HEK293 (cell line): ENCODE measurements at regions not wholly inside any gene's neighbourhood (a gene's known extent, or its start where the extent isn't known, plus 50 kb on each side); places are given as distances from the start of the nearest gene placed in this dataset.

Experiments used
- CTCF ChIA-PET: fragments of 350-600 bp; formaldehyde crosslinking; extraction: SDS; loops from one replicate; lab custom pipeline; 2021; ENCODE audit warnings: antibody characterized with exemption; lab: Yijun Ruan, JAX
- POLR2A ChIA-PET: fragments of 300-600 bp; formaldehyde crosslinking; extraction: SDS; loops from one replicate; lab custom pipeline; 2020; ENCODE audit warnings: antibody characterized with exemption, inconsistent platforms; lab: Yijun Ruan, JAX
- H3K27ac ChIP-seq: fragments of 200-500 bp; sonication (Bioruptor generic); 2 replicates; pipeline ENCODE4 v1.5.1; 2014; ENCODE audit warnings: low read depth, low read length, control low read depth, inconsistent platforms; ENCODE audit errors: extremely low read depth
- H3K36me3 ChIP-seq, 2 experiments: fragments of 200-500 bp in 1 of 2; sonication (Bioruptor generic) in 1 of 2; 1 replicate in 1 of 2; 2 replicates in 1 of 2; pipeline ENCODE4 v1.5.1; 2014 to 2017; ENCODE audit warnings: inconsistent platforms in 2 of 2, low read length in 2 of 2; ENCODE audit not compliant: control insufficient read depth in 2 of 2, insufficient read depth in 1 of 2
- H3K4me1 ChIP-seq: fragments of 200-500 bp; sonication (Bioruptor generic); 2 replicates; pipeline ENCODE4 v1.5.1; 2014; ENCODE audit warnings: mild to moderate bottlenecking, low read length, inconsistent platforms; ENCODE audit not compliant: control insufficient read depth, insufficient read depth
- H3K4me3 ChIP-seq: 2 replicates; pipeline ENCODE4 v1.5.1; 2011; ENCODE audit warnings: low read depth, mild to moderate bottlenecking, control low read depth, low read length, moderate library complexity
- H3K9me3 ChIP-seq: fragments of 200-500 bp; sonication (Bioruptor generic); 2 replicates; pipeline ENCODE4 v1.5.1; 2014; ENCODE audit warnings: low read depth, low read length, inconsistent platforms; ENCODE audit not compliant: control insufficient read depth, insufficient read depth
- BCL11B ChIP-seq: fragments of 450-650 bp; formaldehyde crosslinking; IDR thresholded peaks from 2 replicates; pipeline ENCODE4 v1.5.1; 2016; ENCODE audit warnings: low read depth, missing biosample characterization, missing genetic modification characterization
- EGR2 ChIP-seq: fragments of 450-650 bp; formaldehyde crosslinking; IDR thresholded peaks from 2 replicates; pipeline ENCODE4 v1.5.1; 2016; ENCODE audit warnings: low read depth, missing biosample characterization, missing genetic modification characterization
- IKZF3 ChIP-seq: fragments of 450-650 bp; IDR thresholded peaks from 2 replicates; pipeline ENCODE4 v1.5.0; 2018; ENCODE audit warnings: missing biosample characterization, mild to moderate bottlenecking, missing genetic modification characterization, moderate library complexity
- KLF1 ChIP-seq: fragments of 450-650 bp; formaldehyde crosslinking; IDR thresholded peaks from 2 replicates; pipeline ENCODE4 v1.5.1; 2016; ENCODE audit warnings: missing biosample characterization, missing genetic modification characterization
- SCRT2 ChIP-seq: fragments of 450-650 bp; formaldehyde crosslinking; IDR thresholded peaks from 2 replicates; pipeline ENCODE4 v1.5.1; 2016; ENCODE audit warnings: missing biosample characterization, missing genetic modification characterization
- ZBTB17 ChIP-seq: fragments of 450-650 bp; formaldehyde crosslinking; IDR thresholded peaks from 2 replicates; pipeline ENCODE4 v1.5.1; 2016; ENCODE audit warnings: missing biosample characterization, missing genetic modification characterization
- ZBTB7A ChIP-seq: fragments of 450-650 bp; formaldehyde crosslinking; IDR thresholded peaks from 2 replicates; pipeline ENCODE4 v1.5.1; 2016; ENCODE audit warnings: low read depth, missing biosample characterization, missing genetic modification characterization
- ZIC2 ChIP-seq: fragments of 450-650 bp; formaldehyde crosslinking; IDR thresholded peaks from 2 replicates; pipeline ENCODE4 v1.5.1; 2016; ENCODE audit warnings: missing biosample characterization, missing genetic modification characterization
- ZNF280C ChIP-seq: fragments of 450-650 bp; formaldehyde crosslinking; IDR thresholded peaks from 2 replicates; pipeline ENCODE4 v1.5.1; 2016; ENCODE audit warnings: missing biosample characterization, missing genetic modification characterization
- ZNF341 ChIP-seq: fragments of 450-650 bp; formaldehyde crosslinking; IDR thresholded peaks from 2 replicates; pipeline ENCODE4; 2016; ENCODE audit warnings: low read depth, missing biosample characterization, missing genetic modification characterization
- ZNF518A ChIP-seq: fragments of 450-650 bp; formaldehyde crosslinking; conservative IDR thresholded peaks from 2 replicates; pipeline ENCODE4 v1.5.1; 2016; ENCODE audit warnings: low read depth, missing biosample characterization, missing genetic modification characterization
- ZNF529 ChIP-seq: fragments of 450-650 bp; formaldehyde crosslinking; IDR thresholded peaks from 2 replicates; pipeline ENCODE4 v1.5.1; 2017; ENCODE audit warnings: missing genetic modification characterization, missing biosample characterization; ENCODE audit not compliant: insufficient replicate concordance
- ZNF555 ChIP-seq: fragments of 450-650 bp; formaldehyde crosslinking; conservative IDR thresholded peaks from 2 replicates; pipeline ENCODE4 v1.5.1; 2017; ENCODE audit warnings: missing biosample characterization, mild to moderate bottlenecking, missing genetic modification characterization, inconsistent platforms
- ZNF596 ChIP-seq: fragments of 450-650 bp; IDR thresholded peaks from 2 replicates; pipeline ENCODE4 v1.5.0; 2018; ENCODE audit warnings: missing biosample characterization, mild to moderate bottlenecking, missing genetic modification characterization, moderate library complexity
- ZNF692 ChIP-seq: fragments of 450-650 bp; formaldehyde crosslinking; IDR thresholded peaks from 2 replicates; pipeline ENCODE4 v1.5.1; 2016; ENCODE audit warnings: missing biosample characterization, missing genetic modification characterization
- ZNF76 ChIP-seq: fragments of 450-650 bp; formaldehyde crosslinking; IDR thresholded peaks from 2 replicates; pipeline ENCODE4; 2016; ENCODE audit warnings: low read depth, missing biosample characterization, missing genetic modification characterization, borderline replicate concordance
- ZNF830 ChIP-seq: fragments of 450-650 bp; IDR thresholded peaks from 2 replicates; pipeline ENCODE4 v1.5.0; 2018; ENCODE audit warnings: missing biosample characterization, missing genetic modification characterization, low read depth, mild to moderate bottlenecking, moderate library complexity
- TF ChIP-seq, protein P1 (sequence below): fragments of 450-650 bp; formaldehyde crosslinking; IDR thresholded peaks from 2 replicates; pipeline ENCODE4 v1.5.1; 2016; ENCODE audit warnings: missing biosample characterization, missing genetic modification characterization
- TF ChIP-seq, protein P2 (sequence below): fragments of 450-650 bp; formaldehyde crosslinking; IDR thresholded peaks from 2 replicates; pipeline ENCODE4 v1.5.1; 2016; ENCODE audit warnings: missing biosample characterization, missing genetic modification characterization
- TF ChIP-seq, protein P3 (sequence below): fragments of 450-650 bp; formaldehyde crosslinking; conservative IDR thresholded peaks from 2 replicates; pipeline ENCODE4 v1.5.1; 2016; ENCODE audit warnings: low read depth, missing biosample characterization, missing genetic modification characterization

DNA sequence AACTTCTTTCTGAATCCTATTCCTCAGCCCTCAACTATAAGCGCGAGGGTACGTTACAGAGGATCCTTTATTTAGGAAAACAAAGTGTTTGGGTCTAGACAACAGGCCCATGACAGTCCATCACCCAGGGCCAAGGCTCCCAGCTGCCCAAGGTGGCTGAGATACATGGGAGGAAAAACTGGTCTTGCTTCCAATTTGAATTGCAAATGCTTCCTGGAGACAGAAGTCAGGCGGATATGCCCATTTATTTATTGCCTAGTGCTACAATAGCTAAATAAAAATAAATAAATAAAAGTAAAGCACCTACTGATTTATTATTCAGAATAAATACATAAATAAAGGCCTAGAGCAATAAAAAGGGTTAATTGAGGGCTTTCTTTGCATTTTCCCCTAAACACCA, 248.7 kb downstream of the DHX15 start (continued):
- TF ChIP-seq ZNF692 (no peak), KLF1 (tag by site-specific recombination) (no peak), EGR2 (tag by site-specific recombination) (no peak), ZNF76 (tag by site-specific recombination) (no peak)

DNA sequence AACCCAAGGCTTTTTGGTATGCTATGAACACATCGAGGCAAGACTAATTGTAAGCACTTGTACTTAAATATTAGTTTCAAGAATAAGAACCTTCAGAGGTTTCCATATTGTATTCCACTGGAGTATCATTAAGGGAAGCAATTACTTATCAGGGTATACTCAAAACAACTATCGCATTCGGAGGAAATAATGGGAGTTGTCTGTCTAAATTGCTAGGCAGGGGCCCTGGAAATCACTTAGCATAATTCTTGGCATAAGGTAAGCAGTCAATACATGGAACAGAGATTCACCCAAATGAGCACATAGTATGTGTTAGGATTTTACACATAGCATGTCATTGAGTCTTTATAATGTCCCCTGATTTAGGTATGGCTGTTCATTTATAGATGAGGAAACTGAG, 249.4 kb downstream of the DHX15 start:
- Histone ChIP-seq H3K27ac (no peak overlapping the region), H3K4me1 (no peaks in the 10 kb centered on the region), H3K9me3 (no peaks in the 10 kb centered on the region), H3K36me3 (no peaks in the 10 kb centered on the region), H3K4me3 (no peak overlapping the region)
- POLR2A ChIA-PET: no interaction called here
- CTCF ChIA-PET: no interaction called here
- no peak for TF ChIP-seq ZNF555 (tag by site-specific recombination)
- no peak for TF ChIP-seq ZNF341 (tag by site-specific recombination)
- TF ChIP-seq, protein P1, sequence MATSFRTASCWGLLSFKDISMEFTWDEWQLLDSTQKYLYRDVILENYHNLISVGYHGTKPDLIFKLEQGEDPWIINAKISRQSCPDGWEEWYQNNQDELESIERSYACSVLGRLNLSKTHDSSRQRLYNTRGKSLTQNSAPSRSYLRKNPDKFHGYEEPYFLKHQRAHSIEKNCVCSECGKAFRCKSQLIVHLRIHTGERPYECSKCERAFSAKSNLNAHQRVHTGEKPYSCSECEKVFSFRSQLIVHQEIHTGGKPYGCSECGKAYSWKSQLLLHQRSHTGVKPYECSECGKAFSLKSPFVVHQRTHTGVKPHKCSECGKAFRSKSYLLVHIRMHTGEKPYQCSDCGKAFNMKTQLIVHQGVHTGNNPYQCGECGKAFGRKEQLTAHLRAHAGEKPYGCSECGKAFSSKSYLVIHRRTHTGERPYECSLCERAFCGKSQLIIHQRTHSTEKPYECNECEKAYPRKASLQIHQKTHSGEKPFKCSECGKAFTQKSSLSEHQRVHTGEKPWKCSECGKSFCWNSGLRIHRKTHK (tag by site-specific recombination): no peak
- TF ChIP-seq ZNF596 (tag by site-specific recombination): no peak
- TF ChIP-seq, protein P2, sequence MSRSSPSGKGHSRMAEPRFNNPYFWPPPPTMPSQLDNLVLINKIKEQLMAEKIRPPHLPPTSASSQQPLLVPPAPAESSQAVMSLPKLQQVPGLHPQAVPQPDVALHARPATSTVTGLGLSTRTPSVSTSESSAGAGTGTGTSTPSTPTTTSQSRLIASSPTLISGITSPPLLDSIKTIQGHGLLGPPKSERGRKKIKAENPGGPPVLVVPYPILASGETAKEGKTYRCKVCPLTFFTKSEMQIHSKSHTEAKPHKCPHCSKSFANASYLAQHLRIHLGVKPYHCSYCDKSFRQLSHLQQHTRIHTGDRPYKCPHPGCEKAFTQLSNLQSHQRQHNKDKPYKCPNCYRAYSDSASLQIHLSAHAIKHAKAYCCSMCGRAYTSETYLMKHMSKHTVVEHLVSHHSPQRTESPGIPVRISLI: no peak
- TF ChIP-seq ZNF830: no peak
- no peak for TF ChIP-seq SCRT2 (tag by site-specific recombination)
- no peak for TF ChIP-seq ZIC2
- TF ChIP-seq BCL11B (tag by site-specific recombination): no peak
- TF ChIP-seq IKZF3: no peak
- TF ChIP-seq ZNF518A (tag by site-specific recombination): no peak
- TF ChIP-seq ZBTB7A (tag by site-specific recombination): no peak
- TF ChIP-seq ZNF280C: no peak
- TF ChIP-seq ZNF529: no peak
- TF ChIP-seq ZBTB17: no peak
- TF ChIP-seq, protein P3, sequence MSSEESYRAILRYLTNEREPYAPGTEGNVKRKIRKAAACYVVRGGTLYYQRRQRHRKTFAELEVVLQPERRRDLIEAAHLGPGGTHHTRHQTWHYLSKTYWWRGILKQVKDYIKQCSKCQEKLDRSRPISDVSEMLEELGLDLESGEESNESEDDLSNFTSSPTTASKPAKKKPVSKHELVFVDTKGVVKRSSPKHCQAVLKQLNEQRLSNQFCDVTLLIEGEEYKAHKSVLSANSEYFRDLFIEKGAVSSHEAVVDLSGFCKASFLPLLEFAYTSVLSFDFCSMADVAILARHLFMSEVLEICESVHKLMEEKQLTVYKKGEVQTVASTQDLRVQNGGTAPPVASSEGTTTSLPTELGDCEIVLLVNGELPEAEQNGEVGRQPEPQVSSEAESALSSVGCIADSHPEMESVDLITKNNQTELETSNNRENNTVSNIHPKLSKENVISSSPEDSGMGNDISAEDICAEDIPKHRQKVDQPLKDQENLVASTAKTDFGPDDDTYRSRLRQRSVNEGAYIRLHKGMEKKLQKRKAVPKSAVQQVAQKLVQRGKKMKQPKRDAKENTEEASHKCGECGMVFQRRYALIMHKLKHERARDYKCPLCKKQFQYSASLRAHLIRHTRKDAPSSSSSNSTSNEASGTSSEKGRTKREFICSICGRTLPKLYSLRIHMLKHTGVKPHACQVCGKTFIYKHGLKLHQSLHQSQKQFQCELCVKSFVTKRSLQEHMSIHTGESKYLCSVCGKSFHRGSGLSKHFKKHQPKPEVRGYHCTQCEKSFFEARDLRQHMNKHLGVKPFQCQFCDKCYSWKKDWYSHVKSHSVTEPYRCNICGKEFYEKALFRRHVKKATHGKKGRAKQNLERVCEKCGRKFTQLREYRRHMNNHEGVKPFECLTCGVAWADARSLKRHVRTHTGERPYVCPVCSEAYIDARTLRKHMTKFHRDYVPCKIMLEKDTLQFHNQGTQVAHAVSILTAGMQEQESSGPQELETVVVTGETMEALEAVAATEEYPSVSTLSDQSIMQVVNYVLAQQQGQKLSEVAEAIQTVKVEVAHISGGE (tag by site-specific recombination): no peak
